Forelimb muscle (tissue), 1 donor: ENCODE measurements at regions not wholly inside any gene's neighbourhood (a gene's known extent, or its start where the extent isn't known, plus 50 kb on each side); places are given as distances from the start of the nearest gene placed in this dataset.

ENCODE experiments used
- DNase-seq: peaks from one replicate; pipeline ENCODE4 v3.0.0-alpha.2; 2013; ENCODE audit warnings: low read depth

DNA sequence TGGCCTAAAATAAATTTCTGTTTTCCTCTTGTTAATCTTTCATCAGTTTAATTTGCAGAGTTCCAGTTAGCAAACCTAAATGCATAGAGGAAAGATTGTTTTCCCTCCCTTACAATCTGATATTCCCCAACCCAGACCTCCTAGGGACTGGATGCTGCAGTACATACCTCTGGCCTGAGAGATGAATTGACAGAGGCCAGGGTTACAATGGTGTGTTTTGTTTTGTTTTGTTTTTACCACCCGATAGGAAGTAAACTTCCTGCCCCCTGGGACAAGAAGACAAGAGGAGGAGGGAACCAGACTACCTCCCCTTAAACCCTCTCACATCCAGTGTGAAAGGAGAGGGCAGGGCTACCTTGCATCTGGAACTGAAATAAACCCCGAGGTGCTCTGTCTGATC is 319.0 kb downstream of the LRFN2 start:
- no peak for DNase-seq

DNA sequence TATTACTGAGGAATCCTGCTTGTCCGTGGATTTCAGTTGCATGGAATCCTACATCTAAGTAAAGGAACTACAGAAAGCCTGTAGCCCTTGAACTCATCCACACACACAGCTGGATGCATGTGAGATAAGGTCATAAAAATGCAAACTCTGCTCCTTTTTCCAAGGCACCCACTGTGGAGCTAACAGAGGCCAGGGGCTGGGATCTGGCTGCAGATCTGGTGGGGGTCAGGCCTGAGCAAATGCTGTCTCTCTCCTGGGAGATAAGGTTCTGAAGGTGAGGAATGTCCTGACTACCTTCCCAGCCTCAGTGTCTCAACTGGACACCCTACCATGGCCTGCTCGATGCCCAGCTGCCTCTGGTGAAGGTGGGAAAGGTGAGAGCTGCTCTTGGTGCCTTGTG is 321.5 kb downstream of the LRFN2 start:
- no peak for DNase-seq

DNA sequence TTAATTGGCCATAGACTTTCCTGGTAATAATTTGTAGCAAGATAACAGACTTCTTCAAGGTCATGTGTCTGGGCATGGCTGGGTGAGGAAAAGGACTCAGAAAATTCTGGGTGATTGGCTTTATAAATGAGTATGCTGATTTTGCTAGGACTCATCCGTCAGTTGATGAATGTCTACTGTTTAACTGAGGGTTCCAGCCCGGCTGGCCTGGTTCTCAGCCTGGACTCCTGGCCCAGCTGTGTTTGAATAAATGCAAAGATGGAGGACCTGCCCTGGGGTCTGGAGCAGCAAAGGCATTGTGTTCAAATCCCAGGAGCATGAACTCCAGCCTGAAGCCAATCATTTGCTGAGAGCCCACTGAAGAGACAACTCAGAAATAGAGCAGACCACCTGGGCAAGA is 323.2 kb downstream of the LRFN2 start:
- no peak for DNase-seq

DNA sequence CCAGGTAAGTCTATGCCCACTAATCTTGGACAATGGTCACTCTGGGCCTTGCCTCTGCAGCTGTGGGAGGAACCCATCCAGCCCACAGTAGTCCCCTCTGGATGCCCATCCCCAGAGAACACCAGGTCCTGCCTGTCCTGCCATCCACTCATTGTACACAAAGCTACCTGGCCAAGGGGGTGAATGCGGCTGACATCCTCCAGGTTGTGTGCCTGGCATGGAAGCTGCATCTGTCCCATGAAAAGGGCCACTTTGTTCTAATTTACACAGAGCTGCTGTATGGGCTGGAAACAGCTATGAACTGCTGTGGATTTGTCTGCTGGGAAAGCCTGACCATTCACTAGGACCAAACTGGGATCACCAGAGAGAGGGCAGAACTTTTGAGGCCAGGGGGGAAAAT is 324.8 kb downstream of the LRFN2 start:
- no peak for DNase-seq

DNA sequence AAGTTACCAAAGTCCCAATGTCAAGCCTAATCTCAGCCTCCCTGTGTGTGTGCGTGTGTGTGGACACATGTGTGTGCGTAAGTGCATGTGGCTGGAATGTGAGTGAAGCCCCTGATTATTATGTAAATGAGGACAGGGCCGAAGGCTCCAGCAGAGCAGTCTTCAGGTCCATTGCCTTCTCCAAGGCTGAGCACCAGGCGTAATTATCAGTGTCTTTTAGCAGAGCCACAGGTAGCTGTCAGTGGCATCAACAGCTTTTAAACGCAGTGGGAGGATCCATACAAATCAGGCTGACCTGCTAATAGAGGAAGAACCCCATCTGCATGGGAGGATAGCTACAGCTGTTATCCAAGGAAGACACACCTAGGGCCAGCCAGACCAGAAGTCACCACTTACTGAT is 324.3 kb upstream of the MOCS1 start:
- DNase-seq, result no peak

DNA sequence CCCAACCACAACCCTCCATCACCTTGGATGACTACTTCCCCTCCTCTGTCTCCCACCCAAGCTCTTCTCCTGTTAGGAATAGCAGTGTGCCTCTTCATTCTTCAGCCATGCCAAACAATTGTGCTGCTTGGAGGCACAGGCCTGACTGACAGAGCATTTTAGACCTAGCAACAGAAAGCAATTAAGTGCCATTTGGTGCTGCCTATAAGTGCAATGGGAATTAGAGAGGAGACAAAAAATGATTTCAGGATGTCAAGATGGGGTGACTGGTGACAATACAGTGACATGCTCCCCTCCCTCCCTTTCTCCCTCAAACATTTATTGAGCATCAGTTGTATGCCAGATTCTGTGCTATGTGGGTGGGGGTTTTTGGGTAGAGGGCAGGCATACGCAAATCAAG is 322.6 kb upstream of the MOCS1 start:
- DNase-seq, result no peak

DNA sequence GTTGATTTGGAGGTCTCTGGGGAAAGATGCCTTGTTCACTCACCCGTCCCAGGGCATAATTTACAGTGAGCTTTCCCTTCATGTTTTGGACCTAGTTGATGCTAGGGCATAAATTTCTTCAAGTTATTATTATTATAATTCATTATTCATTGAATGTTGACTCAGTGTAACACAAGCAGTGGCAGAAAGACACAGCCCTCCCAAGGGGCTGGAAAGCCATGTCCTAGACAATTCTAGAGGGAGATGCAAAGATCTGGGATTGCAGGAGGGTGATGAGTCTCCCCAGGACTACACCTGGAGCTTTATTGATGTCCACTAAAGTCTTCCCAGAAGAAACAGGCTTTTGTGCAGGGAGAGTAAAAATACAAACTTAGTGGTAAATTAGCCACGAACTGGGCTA is 322.0 kb upstream of the MOCS1 start:
- no peak for DNase-seq

DNA sequence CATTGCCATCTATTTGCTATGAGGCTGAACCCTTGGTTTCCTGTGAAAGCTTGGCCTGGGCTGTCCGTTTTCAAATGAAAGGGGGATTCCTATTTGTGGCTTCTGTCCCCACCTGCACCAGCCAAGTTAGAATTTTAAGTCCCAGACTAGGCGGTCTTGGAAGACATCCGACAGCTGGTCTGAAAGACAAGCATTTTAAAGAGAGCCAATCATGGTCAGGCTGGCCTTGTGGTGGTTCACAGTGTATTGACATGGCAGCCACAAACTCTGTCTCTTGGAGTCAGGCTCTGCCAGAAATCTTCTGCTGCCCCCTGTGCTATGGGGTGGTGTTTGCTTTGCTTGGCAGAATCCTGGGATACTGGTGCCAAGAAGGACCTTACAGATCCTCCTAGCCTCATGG is 319.2 kb upstream of the MOCS1 start:
- no peak for DNase-seq

DNA sequence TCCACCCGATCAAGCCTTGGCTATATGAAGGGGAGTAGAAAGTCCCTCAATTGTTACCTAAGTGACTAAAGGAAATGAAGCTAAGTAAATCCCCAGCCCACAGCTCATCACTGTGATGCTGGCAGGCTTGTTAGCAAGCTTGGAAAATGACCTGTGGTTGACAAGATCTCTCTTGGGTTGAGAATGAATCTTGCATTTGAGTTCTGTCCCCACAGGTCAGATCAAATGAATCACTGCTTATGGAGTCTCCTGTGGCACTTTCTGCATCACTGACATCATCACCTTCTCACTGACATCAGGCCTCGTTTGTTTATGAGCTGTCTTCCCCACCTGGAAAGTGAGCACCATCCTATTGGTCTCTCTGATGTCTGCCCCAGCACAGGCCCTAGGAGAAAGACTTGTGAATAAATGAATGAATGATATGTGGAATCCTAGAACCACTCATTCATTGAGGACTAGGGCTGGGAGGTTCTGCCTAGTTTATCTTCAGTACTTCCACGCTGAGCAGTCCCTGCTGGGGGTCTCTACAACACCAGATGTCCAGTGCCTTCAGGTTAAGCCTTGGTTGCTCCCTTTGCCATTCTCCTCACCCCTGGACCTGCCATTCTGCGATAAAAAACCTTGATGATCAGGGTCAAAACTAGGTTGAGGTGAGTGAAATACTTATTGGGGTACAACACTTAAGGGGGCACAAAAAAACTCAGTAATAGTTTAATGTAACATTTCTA is 318.4 kb upstream of the MOCS1 start:
- DNase-seq, result no peak

DNA sequence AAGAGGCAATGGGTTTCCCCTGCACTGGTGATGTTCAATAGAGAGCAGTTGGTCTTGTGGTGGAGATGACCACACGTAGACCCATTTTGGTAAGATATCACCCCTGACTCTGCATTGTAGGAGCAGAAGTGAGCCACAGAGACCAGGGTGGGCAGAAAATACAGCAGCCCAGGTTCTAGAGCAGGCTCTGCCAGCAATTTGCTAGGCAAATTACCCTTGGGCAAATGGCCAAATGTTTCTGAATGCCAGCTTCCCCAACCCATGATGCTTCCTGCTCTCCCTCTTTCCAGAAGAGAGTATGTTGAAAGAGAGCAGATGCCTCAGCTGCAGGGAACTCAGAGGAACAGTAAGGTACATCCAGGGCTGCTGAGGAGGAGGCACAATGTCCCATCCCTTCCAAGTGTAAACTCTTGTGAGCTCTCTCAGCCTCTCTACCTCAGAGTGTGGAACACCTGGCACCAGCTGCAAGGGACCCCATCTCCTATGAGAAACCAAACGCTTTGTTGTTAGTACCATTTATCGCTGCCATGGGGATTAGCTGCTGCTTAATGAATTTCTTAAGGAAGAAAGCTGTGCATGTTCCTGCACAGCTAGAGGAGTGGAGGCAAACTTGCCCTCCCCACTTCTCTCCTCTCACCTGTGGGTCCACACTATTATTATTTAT is 317.5 kb upstream of the MOCS1 start:
- no peak for DNase-seq

DNA sequence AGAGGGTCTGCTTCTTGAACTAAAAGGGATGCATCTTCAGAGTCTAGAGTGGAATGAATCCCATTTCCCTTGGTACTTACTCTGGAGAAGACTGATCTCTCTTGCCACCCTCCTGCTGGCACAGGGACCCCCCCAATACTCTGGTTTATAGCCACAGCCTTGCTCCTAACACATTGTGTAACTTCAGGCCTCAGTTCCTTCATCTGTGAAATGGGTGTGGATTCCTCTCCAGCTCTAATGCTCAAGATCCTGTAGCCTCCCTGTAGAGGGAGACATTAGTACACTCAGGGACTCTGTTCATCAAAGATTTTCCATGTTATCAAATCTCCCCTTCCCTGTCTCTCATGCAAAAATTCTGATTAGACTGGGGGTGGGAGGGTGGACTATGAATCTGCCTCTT is 315.7 kb upstream of the MOCS1 start:
- DNase-seq, result no peak

DNA sequence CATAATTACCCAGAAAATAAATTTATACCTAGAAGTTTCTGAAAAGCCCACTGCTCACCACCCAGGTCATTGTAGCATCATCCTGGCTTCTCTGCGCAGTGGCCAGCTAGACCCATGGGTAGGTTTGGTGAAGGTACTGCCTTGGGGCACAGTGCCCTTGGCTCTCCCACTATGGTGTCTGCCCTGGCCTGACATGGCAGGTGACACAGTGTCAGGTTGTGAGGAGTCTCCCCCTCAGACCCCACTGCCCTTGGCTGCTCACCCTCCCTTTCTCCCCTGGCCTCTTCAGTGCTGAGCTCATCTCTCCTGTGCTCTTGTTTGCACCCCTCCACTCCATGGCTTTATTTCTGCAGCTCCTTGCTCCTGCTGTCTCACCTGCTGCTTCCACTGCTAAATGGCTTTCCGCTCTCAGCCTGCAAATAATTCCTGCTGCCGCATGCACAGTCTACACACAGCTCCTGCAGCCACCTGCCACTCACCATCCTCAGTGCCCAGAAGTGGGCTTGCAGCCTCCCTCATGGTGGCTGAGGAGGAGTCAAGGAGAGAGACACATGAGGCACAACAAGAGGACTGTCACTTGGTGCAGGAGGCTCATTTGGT is 313.4 kb upstream of the MOCS1 start:
- no peak for DNase-seq

DNA sequence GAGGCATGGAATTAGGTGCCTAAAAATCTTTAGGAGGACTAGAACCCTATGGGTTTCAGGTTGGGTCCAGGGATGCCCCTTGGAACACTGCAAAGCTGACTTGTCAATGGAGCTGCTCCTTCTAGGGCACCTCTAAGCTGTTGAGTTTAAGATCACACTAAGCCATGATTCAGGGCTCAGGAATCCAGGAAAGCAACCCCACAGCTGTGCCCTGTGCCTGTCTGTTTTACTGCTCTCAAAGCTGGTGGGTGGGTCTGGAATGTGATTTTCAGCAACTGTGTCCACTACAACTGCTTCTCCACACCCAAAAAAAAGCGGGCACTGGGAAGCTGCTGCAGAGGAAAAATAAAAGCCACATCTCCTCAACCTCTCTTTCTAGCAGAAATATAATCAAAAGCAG is 310.4 kb upstream of the MOCS1 start:
- DNase-seq, result no peak

DNA sequence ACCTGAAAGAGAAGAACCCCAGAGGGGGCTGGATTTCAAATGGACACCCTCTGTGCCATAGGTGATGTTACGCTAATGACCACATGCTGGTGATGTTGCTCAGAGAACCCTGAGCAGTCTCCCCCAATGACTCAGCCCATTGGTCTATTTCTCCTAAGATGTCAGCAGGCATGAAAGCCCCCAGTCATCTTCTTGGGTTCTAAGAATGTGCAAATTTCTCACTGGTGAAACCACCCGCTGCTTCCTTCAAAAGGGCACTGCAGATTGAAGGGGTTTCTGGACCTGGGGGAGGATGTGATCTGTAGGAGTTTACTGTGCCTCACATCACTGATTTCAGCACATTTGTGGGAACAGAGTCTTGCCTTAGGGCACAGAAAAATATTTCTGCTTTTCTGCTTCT is 298.4 kb upstream of the MOCS1 start:
- DNase-seq, result no peak

DNA sequence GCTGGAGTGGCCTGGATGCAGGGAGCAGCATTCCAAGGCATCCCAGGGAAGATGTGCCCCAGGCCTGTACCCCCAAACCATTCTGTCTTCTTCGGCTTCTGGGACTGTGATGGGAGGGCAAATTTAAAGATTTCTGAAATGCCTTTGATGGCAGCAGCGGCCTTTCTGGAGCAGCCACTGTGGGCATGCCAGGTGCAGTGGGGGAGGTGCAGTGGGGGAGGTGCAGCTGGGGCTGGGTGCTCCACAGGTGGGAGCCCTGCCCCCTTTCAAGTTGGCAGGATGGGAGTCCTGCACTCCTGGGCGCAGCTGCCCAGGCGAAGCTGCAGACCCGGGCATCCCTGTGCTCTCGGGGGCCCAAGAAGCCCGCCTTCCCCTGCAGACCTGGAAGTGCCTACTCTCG is 293.5 kb upstream of the MOCS1 start:
- DNase-seq, result no peak

DNA sequence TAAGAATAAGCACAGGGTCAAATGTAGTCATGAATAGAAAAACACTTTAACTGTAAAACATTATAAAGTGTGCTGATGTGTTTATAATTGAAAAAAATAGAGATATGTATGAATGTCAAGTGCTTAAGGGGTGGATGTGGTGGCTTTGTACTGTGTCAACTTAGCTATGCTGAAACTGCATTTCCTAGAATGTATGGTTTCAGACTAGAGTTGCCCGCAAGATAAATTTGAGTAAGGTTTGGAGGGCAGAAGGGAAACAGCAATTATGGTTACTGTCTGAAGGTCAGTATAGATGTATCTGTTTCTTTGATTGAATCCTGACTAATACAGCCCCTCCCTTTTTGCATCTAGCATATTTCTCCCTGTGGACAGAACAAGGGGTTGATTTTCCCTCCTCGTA is 288.1 kb upstream of the MOCS1 start:
- no peak for DNase-seq

DNA sequence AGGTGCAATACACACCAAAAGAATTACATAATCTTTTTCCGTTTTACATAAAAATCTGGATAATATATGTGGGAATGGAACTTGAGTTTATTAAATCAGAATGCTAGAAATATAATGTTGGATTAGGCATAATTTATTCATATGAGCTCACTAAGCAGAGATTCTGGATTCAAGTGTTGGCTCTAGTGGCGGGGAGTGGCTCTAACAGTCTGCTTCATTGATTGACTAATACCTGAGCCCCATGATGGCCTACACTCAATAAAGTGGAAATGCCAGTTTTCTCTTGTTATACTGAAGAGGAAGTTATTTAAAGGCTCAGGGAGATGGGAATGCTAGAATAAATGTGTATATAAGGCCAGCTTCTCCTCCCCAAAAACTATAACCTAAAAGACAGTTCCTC is 285.5 kb upstream of the MOCS1 start:
- no peak for DNase-seq

DNA sequence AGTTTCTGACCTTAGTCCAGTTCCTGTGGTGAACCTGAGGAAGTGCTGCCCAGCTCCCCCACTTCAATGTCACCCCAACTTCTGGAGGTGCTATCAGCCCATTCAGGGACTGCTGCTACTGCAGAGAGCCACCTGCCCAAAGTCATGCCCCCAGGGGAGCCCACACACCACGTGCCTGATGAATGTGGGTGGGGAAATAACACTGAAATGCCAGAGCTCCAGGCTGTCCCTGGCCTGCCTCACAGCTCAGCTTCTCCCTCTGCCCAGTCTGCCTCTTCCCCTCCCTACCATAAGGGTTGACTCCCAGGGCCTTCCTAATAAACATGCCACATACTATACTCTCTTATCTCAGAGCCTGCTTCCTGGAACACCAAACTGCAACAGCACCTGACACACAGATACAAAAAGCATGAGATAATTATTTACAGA is 276.4 kb upstream of the MOCS1 start:
- no peak for DNase-seq

DNA sequence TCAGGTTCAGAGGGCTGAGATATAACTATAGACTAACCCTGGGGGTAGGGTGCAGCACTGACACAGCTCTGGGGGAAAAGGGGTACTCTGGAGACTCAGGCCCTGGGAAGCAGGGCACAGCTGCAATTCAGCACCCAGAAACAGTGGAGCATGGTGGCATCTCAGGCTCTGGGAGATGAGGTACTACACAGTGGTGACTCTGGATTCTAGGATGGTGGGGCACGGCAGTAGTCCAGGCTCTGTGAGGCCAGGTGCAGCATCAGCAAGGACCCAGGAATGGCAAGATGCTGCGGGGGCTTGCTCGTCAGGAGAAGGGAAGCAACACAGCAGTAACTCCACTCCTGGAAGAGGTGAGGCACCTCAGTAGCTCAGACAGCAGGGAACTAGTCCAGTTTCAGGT is 271.5 kb upstream of the MOCS1 start:
- DNase-seq, result no peak

DNA sequence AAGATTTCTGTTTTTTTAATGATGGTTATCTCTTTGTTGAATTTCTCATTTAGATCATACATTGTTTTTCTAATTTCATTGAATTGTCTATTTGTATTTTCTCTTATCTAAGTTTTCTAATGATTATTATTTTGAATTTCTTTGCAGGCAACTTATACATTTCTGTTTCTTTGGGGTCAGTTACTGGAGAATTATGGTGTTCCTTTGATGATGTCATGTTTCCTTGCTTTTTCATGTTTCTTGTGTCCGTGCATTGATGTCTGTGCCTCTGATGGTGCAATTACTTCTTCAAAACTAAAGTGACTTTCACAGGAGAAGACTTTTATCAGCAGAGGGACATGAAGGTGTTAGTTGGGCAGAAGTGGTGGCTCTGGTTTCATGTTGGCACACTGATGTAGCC is 270.7 kb upstream of the MOCS1 start:
- no peak for DNase-seq

DNA sequence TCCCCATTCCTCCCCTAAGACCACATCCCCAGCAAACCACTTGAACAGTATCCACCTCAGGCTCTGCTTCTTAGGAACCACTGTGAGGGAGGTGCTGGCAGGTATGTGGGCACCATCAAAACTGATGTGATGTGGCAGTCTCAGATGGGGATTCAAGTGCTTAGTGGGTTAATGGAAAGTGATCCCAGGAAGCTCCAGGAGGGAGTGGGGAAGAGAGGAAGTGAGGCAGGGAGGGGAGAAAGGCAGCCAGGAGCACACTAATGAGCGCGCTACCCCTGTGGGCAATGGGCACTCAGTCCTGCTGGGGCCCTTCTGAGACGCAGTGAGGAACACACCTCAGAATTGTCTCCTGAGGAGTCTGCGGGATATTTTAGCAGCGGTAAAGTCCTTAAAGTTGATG is 263.1 kb upstream of the MOCS1 start:
- DNase-seq, result no peak

DNA sequence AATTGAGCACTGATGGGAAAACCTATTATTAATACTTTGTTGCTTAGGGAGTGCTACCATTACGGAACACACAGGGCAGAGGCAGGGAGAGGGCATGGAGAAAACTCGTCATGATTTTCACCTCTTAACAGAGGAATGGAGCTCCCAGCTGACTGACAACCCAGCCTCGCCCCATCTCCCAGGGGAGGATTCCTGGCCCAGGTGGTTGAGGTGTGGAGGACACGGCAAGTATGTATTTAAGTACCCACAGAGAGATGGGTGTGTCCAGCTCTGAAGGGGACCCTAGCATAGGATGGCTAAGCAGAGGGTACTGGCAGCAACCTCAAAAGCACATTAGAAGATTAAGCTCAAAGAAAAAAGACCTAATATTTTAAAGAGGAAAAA is 261.9 kb upstream of the MOCS1 start:
- no peak for DNase-seq

DNA sequence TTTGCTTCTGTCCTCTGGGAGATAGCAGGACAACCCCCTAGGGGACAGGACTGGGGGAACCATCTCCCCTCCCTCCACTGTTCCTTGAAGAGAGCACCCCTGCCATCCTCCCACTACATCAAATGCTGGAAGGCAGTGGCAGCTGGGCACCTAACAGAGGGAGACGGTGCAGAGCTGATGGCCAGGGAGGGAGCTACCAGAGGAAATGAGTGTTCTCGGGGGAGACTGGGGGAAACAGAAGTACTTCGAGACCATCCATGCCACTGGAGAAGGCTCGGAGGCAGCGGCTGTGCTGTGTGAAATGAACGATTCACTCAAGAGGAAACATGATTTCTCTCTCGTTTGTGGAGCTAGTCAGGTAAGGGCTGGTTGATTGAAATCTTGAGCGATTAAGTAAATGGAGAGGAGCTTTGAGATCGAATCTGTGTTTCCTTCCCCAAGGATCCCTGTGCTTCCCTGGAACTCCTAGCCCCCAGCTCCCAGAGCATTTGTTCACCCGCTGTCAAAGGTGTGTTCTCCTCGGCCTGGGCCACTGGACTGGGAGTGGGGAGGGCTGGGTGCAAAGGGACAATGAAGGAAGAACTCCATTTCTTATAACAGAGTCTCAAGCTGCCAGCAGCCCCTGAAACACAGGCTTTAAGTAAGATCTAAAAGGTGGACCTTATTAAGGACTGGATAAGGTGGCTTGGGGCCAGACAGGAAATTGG is 261.3 kb upstream of the MOCS1 start:
- DNase-seq, result no peak
